Vagina (tissue), 2 donors: ENCODE measurements at regions not wholly inside any gene's neighbourhood (a gene's known extent, or its start where the extent isn't known, plus 50 kb on each side); places are given as distances from the start of the nearest gene placed in this dataset.

Experiments used
- CTCF ChIP-seq, 3 experiments: fragments of 450-650 bp in 2 of 3; fragments of 200-600 bp in 1 of 3; sonication (generic) in 1 of 3; IDR thresholded peaks; one replicate each; pipeline ENCODE4 v1.5.1; 2017 to 2019; ENCODE audit warnings: antibody characterized with exemption in 3 of 3, mild to moderate bottlenecking in 2 of 3, moderate library complexity in 2 of 3
- POLR2A ChIP-seq, 2 donors: fragments of 450-650 bp; IDR thresholded peaks; one replicate each; pipeline ENCODE4 v1.6.1; 2017; ENCODE audit warnings: antibody characterized with exemption in 2 of 2, mild to moderate bottlenecking in 2 of 2, moderate library complexity in 2 of 2

DNA sequence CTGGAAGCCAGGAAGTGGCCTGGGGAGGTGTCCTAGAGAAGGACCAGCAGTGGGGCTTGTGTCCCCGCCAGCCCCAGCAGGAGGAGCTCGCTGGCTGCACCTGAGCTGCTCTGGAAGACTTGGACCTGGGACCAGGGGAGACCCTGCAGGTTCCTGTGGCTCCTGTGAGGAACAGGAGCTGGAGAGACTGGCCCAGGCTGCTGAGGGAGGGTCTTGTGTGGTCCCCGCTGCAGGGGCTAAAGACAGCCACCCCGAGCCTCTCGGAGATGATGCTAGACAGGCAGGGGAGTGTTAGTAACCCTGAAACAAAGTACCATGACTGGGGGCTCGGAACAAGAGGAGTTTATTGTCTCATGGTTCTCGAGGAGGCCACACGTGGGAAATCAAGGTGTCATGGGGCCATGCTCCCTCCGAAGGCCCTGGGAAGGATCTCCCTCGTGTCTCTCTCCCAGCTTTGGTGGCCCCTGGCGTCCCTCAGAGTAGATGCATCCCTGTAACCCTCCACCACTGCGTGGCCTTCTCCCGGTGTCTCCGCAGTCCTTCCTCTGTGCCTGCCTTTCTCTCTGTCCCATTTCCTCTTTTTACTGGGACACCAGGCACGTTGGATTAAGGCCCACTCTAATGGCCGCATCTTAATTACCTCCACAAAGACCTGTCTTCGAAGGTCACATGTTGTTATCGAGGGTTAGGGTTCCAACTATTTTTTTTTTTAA, 348.4 kb downstream of the GLRX3 start:
- TF ChIP-seq CTCF (IDR thresholded peaks at IDR 0.05) = no peak
- no peak for TF ChIP-seq POLR2A (IDR thresholded peaks at IDR 0.05)
